ENCODE measurements at regions not wholly inside any gene's neighbourhood (a gene's known extent, or its start where the extent isn't known, plus 50 kb on each side); places are given as distances from the start of the nearest gene placed in this dataset.

DNA sequence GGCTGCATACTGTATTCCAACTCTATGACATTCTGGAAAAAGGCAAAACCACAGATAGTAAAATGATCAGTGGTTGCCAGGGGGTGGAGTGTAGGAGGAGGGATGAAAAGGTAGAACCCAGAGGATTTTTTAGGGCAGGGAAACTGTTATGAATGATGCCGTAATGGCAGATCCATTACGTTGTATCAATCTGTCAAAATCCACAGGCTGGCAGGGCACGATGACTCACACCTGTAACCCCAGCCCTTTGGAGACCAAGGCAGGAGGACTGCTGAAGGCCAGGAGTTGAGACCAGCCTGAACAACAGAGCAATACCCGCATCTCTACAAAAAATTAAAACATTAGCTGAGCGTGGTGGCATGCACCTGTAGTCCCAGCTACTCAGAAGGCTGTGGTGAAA lies 91.8 kb downstream of the RMI2 start:
- no peak for TF ChIP-seq BHLHE40 (IDR thresholded peaks at IDR 0.05; ENCODE audit: low read length)
- no peak for TF ChIP-seq POLR2A (IDR thresholded peaks at IDR 0.05; ENCODE audit: insufficient read depth in 1 of 2, low read depth in 2 of 2, low read length in 2 of 2)
- TF ChIP-seq HDAC6 (IDR thresholded peaks at IDR 0.05; ENCODE audit: low read depth, low read length) = no peak
- TF ChIP-seq TBP (CRISPR knock-in tag; IDR thresholded peaks at IDR 0.05) = no peak
- TF ChIP-seq ZNF740 (CRISPR knock-in tag; IDR thresholded peaks at IDR 0.05) = no peak
- TF ChIP-seq POLR2AphosphoS5 (IDR thresholded peaks at IDR 0.05; ENCODE audit: low read depth, low read length) = no peak
- TF ChIP-seq MEF2D (CRISPR knock-in tag; IDR thresholded peaks at IDR 0.05) = no peak
- TF ChIP-seq, protein P1, sequence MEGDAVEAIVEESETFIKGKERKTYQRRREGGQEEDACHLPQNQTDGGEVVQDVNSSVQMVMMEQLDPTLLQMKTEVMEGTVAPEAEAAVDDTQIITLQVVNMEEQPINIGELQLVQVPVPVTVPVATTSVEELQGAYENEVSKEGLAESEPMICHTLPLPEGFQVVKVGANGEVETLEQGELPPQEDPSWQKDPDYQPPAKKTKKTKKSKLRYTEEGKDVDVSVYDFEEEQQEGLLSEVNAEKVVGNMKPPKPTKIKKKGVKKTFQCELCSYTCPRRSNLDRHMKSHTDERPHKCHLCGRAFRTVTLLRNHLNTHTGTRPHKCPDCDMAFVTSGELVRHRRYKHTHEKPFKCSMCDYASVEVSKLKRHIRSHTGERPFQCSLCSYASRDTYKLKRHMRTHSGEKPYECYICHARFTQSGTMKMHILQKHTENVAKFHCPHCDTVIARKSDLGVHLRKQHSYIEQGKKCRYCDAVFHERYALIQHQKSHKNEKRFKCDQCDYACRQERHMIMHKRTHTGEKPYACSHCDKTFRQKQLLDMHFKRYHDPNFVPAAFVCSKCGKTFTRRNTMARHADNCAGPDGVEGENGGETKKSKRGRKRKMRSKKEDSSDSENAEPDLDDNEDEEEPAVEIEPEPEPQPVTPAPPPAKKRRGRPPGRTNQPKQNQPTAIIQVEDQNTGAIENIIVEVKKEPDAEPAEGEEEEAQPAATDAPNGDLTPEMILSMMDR (CRISPR knock-in tag; IDR thresholded peaks at IDR 0.05) = no peak
- no peak for TF ChIP-seq MAFF (IDR thresholded peaks at IDR 0.05; ENCODE audit: low read depth, low read length)

Data from HepG2 (cell line).